WTC11 (cell line): ENCODE measurements at regions not wholly inside any gene's neighbourhood (a gene's known extent, or its start where the extent isn't known, plus 50 kb on each side); places are given as distances from the start of the nearest gene placed in this dataset.

ENCODE experiments used
- IRF2 ChIP-seq: sonication (generic); formaldehyde crosslinking; IDR thresholded peaks from 2 replicates; pipeline ENCODE4 v1.8.0; 2022; ENCODE audit warnings: low read depth, missing genetic modification reagents, borderline replicate concordance
- NFYB ChIP-seq: sonication (generic); formaldehyde crosslinking; conservative IDR thresholded peaks from 2 replicates; pipeline ENCODE4 v1.8.0; 2022; ENCODE audit warnings: low read depth, missing genetic modification reagents
- NR2C2 ChIP-seq: sonication (generic); formaldehyde crosslinking; IDR thresholded peaks from 2 replicates; pipeline ENCODE4 v1.8.0; 2022; ENCODE audit warnings: mild to moderate bottlenecking, missing genetic modification reagents
- TCF7 ChIP-seq: sonication (generic); formaldehyde crosslinking; IDR thresholded peaks from 2 replicates; pipeline ENCODE4 v1.8.0; 2022; ENCODE audit warnings: mild to moderate bottlenecking, low read depth, missing genetic modification reagents, moderate library complexity
- TEAD1 ChIP-seq: sonication (generic); formaldehyde crosslinking; IDR thresholded peaks from 2 replicates; pipeline ENCODE4 v1.8.0; 2022; ENCODE audit warnings: mild to moderate bottlenecking, missing genetic modification reagents
- ZBTB21 ChIP-seq: sonication (generic); formaldehyde crosslinking; IDR thresholded peaks from 2 replicates; pipeline ENCODE4 v1.8.1; 2023; ENCODE audit warnings: mild to moderate bottlenecking, missing genetic modification reagents, borderline replicate concordance
- ZNF219 ChIP-seq: sonication (generic); formaldehyde crosslinking; IDR thresholded peaks from 2 replicates; pipeline ENCODE4 v1.8.0; 2023; ENCODE audit warnings: missing genetic modification reagents, mild to moderate bottlenecking, borderline replicate concordance
- TF ChIP-seq, protein P1 (sequence below): fragments of 200-600 bp; IDR thresholded peaks from 2 replicates; pipeline ENCODE4 v1.8.0; 2022; ENCODE audit warnings: antibody characterized with exemption
- TF ChIP-seq, protein P2 (sequence below): fragments of 250-450 bp; sonication (Bioruptor Pico); IDR thresholded peaks from 2 replicates; pipeline ENCODE4 v2.1.2; 2022; ENCODE audit warnings: mild to moderate bottlenecking, moderate library complexity
- TF ChIP-seq, protein P3 (sequence below): sonication (generic); formaldehyde crosslinking; IDR thresholded peaks from 2 replicates; pipeline ENCODE4 v1.8.1; 2022; ENCODE audit warnings: low read depth, missing genetic modification reagents, borderline replicate concordance
- TF ChIP-seq, protein P4 (sequence below): sonication (generic); formaldehyde crosslinking; IDR thresholded peaks from 2 replicates; pipeline ENCODE4 v1.8.1; 2023; ENCODE audit warnings: mild to moderate bottlenecking, missing genetic modification reagents, moderate library complexity

DNA sequence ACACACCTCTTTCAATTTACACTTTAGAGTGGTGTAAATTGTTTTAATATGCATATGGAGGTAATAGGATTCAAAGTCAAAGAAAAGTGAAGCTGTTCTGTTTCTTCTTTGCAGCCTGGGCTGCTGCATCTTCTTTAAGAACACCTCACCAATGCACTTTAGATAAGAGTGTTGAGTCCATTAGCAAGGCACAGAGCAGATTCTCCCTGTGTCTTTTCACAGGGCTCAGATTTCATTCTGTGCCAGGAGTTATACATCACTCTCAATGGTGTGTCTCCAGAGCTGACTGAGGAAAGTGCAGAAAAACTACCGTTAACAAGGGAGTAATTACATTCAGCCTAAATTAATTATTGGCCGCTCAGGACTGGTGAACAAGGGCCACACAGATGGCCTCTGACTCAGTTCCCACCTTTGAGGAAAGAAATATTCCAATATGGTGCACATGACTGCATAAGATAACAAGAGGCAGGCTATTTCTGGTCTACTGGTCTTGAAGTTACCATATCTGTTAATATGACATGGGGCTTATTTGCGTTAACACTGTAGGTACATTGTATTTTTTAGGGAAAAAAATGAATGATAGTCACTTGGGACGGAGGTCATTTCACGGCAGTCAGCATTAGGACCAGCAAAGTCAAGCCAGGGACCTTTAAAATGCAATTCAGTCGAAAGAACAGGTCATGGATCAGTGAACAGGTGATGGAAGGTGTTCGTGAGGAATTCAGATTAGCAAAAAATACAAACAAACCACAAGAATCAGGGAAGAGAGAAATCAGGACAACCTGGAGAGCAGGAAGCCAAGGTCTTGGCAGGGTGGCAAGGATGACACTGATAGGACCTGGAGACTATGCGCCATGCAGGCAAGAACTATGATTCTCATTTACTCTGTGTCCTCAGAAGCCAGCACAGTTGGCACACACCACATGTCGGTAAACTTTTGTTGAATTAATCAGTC lies 203.7 kb downstream of the TBX18 start:
- TF ChIP-seq, protein P1, sequence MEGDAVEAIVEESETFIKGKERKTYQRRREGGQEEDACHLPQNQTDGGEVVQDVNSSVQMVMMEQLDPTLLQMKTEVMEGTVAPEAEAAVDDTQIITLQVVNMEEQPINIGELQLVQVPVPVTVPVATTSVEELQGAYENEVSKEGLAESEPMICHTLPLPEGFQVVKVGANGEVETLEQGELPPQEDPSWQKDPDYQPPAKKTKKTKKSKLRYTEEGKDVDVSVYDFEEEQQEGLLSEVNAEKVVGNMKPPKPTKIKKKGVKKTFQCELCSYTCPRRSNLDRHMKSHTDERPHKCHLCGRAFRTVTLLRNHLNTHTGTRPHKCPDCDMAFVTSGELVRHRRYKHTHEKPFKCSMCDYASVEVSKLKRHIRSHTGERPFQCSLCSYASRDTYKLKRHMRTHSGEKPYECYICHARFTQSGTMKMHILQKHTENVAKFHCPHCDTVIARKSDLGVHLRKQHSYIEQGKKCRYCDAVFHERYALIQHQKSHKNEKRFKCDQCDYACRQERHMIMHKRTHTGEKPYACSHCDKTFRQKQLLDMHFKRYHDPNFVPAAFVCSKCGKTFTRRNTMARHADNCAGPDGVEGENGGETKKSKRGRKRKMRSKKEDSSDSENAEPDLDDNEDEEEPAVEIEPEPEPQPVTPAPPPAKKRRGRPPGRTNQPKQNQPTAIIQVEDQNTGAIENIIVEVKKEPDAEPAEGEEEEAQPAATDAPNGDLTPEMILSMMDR: no peak
- TF ChIP-seq, protein P2, sequence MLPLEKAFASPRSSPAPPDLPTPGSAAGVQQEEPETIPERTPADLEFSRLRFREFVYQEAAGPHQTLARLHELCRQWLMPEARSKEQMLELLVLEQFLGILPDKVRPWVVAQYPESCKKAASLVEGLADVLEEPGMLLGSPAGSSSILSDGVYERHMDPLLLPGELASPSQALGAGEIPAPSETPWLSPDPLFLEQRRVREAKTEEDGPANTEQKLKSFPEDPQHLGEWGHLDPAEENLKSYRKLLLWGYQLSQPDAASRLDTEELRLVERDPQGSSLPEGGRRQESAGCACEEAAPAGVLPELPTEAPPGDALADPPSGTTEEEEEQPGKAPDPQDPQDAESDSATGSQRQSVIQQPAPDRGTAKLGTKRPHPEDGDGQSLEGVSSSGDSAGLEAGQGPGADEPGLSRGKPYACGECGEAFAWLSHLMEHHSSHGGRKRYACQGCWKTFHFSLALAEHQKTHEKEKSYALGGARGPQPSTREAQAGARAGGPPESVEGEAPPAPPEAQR: no peak
- TF ChIP-seq, protein P3, sequence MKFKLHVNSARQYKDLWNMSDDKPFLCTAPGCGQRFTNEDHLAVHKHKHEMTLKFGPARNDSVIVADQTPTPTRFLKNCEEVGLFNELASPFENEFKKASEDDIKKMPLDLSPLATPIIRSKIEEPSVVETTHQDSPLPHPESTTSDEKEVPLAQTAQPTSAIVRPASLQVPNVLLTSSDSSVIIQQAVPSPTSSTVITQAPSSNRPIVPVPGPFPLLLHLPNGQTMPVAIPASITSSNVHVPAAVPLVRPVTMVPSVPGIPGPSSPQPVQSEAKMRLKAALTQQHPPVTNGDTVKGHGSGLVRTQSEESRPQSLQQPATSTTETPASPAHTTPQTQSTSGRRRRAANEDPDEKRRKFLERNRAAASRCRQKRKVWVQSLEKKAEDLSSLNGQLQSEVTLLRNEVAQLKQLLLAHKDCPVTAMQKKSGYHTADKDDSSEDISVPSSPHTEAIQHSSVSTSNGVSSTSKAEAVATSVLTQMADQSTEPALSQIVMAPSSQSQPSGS (CRISPR knock-in tag): no peak
- TF ChIP-seq IRF2 (CRISPR knock-in tag) (no peak), TEAD1 (CRISPR knock-in tag) (no peak), TCF7 (CRISPR knock-in tag) (no peak), ZBTB21 (CRISPR knock-in tag) (no peak), NFYB (CRISPR knock-in tag) (no peak), NR2C2 (CRISPR knock-in tag) (no peak), ZNF219 (CRISPR knock-in tag) (no peak)
- TF ChIP-seq, protein P4, sequence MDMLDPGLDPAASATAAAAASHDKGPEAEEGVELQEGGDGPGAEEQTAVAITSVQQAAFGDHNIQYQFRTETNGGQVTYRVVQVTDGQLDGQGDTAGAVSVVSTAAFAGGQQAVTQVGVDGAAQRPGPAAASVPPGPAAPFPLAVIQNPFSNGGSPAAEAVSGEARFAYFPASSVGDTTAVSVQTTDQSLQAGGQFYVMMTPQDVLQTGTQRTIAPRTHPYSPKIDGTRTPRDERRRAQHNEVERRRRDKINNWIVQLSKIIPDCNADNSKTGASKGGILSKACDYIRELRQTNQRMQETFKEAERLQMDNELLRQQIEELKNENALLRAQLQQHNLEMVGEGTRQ (CRISPR knock-in tag): no peak
